COLO668 (cell line): ENCODE measurements at regions not wholly inside any gene's neighbourhood (a gene's known extent, or its start where the extent isn't known, plus 50 kb on each side); places are given as distances from the start of the nearest gene placed in this dataset.

Experiments used
- DNase-seq: peaks from one replicate; lab custom pipeline; 2025; ENCODE audit not compliant: unreplicated experiment; lab: John Stamatoyannopoulos, UW

DNA sequence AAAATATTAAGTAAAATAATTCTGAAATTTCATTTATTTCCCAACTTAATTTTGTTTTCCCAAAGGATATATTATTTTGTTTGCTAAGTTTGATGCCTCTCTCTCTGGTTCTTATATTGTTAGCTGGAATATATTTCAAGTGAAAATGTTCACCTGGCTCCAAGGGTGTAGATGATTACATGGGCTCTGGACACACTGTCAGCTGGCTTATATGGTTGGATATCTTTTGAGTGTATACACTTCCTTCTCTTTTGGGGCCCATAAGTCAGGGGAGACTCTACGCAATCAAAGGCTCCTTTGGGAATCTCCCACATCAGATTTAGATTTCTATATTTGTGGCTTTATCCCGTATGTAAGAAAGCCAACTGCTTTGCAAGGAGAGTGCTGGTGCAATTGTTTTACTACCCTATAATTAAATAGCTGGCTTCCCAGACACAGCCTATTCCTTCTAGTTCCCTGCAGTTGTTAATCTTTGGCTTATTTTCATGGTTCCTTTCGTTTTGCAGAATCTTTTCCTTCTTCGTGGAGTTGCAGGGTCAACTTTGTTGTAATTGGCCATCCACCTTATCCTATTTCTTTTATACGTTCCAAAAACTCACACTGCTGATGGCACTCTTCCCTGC is 225.7 kb downstream of the DPH6 start:
- no peak for DNase-seq

DNA sequence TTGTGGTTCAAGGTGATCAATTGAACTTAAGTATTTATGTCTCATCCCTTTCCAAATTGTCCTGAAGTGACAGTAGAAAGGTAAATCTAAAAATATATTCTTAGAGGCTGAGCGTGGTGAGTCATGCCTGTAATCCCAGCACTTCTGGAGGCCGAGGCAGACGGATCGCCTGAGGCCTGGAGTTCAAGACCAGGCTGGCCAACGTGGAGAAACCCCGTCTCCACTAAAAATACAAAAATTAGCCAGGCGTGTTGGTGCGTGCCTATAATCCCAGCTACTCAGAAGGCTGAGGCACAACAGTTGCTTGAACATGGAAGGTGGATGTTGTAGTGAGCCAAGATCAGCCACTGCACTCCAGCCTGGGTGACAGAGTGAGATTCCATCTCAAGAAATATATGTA is 226.6 kb downstream of the DPH6 start:
- no peak for DNase-seq

DNA sequence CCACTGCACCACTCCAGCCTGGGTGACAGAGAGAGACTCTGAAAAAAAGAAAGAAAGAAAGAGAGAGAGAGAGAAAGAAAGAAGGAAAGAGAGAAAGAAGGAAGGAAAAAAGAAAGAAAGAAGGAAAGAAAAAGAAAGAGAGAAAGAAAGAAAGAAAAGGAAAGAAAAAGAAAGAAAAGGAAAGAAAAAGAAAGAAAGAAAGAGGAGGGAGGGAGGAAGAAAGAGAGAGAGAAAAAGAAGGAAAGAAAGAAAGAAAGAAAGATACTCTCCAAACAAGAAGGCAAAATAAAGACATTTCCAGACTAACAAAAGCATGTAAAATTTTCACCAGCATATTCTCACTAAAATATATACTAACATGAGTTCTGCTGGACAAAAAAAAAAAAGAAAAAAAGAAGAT is 228.7 kb downstream of the DPH6 start:
- no peak for DNase-seq

DNA sequence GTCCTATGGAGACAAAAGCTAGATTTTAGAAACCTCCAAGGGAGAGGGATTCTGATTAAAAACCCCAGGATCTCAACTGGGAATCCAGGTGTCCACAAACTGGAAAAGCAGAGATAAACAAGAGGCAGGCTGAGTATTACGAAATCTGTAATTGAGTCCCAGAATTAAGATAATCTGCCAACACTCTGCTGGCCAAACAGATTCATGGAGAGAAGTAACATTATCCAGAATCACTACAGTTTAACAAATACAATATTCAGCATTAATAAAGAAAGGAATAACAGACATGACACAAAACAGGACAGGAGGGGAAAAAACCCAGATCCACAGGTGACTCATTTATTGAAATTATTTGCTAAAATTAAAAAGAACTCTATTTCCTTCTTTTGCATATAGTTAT is 227.2 kb upstream of the NANOGP8 start:
- no peak for DNase-seq

DNA sequence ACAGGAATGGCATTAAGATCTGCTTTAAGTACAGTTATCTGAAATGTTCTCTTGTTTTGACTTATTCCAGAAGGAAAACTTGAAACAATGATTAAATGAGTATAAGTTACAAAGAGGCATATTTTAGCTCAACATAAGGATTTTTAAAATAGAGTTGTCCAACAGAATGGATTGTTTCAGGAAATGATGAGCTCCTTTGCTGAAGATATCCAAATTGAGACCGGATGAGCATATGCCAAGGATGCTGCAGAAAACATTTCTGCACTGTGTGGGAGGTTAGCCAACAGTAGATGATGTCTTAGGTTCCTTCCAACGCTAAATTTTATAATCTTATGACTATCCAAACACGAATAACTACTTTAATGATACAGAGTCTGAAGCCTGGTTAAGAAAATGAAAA is 226.5 kb upstream of the NANOGP8 start:
- DNase-seq: no peak

DNA sequence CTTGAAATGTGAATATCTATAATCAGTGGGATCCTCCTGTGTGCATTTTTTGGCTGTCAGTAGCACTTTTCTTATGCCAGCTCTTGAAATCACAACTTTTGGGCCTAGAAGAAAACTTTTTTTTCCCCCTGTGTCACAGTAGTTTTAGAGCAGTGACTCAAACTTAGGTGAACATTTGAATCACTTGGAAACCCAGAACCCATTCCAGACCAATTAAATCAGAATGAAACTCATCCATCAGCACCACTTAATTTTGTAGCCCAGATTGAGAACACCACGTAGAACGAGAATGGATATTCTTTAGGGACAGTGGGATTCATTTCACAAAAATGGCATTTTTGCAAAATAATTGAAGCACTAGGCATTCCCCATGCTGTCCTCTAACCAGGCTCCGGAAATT is 224.8 kb upstream of the NANOGP8 start:
- no peak for DNase-seq

DNA sequence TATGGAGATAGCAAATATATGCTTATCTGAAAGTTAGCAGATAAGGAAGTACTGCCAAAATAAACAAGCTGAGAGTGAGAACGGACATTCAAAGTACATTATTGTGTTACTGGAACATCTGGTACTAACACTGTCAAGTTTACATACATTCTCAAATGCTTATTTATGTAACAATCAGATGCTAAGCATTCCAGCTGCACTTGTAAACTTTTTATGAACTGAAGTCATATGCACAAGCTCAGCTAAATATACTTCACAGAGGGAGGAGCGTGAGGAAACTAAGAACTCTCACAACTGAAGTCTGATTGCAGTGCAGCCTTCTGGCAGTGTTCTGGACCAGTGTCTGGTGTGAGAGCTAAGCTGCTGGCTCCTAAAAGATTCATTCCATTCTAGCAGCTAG is 223.7 kb upstream of the NANOGP8 start:
- DNase-seq: no peak

DNA sequence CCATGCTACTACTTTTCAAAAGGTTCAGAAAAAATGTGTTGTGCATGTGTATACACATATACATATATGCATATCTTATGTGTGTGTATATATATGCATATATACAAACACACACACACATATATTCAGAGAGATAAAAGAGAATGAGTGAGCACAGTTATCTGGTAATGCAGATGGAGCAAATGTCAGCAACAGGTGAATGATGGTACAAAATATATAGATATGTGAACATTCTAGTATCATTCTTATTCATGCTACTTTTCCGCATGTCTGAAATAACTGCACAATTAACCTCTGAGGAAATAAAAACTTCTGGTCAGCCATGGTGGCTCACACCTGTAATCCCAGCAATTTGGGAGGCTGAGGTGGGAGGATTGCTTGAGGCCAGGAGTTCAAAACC is 222.6 kb upstream of the NANOGP8 start:
- no peak for DNase-seq

DNA sequence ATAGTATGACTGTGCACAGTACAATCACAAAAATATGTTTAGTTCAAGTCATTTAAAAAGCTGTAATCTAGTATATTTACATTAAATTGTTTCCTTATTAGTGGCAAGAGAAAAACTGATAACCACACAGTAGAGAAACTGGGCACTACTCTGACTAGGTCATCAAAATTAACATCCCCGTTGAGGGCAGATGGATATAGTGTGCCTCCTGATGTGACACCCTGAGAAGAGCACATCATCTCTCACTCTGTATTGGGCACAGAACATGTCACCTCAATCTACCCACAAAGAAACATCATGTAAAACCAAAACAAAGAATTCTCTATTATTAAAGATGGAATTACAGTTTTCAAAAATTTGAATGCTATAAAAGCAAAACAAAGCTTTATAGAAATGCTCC is 221.9 kb upstream of the NANOGP8 start:
- no peak for DNase-seq

DNA sequence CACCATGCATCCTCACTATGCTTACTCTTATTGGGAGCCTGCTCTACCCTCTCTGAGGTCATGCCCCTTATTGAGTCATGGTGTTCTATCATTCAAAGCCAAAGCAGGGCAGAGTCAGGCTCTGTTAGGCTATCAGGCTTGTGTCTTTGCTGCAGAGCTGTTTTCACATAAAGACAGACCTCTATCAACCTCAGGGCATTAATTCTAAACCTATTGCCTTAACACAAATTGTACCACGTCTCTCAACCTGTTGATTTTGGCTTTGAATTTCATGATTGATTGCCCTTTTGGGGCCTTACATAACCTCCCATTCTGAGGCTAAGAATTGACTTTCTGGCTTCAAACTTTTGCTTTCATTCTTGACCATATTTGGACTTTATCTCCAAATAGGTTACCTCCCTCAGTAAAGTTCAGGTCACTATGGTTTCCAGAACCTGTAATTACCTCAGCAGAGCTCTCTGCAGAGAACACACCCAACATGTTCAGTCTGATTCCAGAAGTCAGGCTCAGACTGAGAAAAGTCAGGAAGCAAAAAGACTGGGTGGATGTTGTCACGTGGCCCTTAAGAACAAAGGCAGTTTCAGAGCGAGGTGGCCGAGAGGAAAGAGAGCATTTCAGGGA is 221.4 kb upstream of the NANOGP8 start:
- DNase-seq: no peak

DNA sequence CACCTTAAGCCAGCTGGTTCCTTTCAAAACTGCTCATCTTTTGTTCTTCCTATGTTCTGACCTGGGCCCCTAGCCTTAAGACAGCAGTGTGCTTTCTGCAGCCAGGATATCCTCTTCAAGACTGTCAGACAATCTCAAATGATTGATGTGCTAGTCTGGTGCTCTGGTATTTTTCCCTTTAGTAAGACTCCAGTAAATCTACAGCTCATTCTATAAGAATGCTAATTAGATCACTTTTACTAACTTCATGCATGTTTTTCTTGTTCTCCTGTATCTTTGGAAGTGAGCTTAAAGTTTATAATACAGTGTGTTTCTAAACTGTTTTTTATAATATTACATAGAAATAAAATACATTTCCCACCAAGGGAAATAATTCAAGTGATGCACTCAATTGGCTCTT is 220.9 kb upstream of the NANOGP8 start:
- no peak for DNase-seq

DNA sequence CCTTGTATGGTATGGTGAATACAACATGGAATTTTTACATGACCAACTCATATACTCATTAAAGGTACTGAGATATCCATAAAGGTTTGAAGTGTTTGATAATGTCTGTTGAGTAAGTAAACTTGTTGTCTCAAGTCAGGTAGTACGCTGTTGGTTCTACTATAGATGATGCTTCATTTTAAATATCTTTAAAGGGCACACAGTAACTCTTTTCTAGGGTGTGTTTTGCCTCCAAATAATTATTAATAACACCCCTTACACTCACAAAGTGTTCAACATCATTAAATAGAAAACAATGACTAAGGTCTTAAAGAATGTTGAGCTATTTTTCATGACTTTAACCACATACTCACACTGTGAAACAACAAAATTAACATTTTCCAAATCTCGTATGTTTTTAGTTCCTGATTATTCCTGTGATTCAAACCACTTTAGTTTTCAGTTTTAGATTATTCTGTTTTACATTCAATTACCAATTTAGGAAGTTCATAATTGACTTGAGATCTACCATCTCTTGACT is 220.0 kb upstream of the NANOGP8 start:
- DNase-seq: no peak

DNA sequence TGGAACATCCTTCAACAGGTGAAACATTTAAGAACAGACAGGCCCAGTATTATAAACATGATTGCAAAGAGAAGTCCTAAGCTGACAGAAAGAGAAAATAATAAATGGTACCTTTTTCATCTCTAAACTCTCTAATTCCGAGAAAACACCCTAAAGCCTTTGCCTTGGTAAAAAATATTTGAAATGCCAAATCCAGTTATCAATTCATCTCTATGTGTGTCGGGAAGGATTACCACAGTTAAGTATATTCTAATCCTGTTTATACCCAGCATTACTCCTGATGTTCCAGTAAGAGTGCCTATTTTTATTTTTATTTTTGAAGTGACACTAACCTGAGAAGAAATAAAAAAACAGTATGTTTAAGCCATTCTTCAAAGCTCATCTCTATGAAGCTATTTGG is 219.3 kb upstream of the NANOGP8 start:
- no peak for DNase-seq

DNA sequence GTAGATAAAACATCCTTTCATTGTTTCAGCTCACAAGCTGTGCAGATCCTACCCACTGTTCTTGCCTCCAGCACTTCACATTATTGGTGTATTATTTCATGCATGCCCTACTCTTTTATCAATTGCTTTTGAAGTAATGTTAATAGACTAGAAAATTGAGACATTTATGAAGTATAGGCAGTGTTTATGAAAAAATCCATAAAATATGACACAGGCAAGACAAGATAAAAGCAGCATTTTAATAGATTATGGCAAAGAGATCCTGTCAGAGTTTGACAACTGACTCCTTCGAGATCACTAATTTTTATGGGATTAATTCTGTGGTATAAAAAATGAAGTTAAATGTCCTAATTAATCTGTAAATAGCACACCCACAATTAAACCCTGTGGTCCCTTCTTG is 217.2 kb upstream of the NANOGP8 start:
- DNase-seq: no peak

DNA sequence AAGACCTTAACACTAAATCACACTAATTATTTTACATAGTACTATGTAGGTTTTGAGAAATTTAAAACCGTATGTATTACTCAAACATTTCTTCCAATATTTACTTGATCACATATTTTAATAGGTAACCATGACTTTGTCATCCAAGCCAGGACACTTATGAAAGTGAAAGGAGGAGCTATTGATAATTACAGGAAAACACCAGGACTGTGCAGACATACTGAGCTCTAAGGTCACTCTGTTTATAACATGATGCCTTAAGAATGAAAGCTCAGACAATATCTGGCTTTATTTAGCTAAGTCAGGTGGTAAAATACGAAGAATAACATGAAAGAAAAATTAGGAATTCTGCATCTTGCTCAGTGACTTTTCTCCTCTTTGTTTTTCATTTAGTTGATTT is 216.0 kb upstream of the NANOGP8 start:
- DNase-seq: no peak

DNA sequence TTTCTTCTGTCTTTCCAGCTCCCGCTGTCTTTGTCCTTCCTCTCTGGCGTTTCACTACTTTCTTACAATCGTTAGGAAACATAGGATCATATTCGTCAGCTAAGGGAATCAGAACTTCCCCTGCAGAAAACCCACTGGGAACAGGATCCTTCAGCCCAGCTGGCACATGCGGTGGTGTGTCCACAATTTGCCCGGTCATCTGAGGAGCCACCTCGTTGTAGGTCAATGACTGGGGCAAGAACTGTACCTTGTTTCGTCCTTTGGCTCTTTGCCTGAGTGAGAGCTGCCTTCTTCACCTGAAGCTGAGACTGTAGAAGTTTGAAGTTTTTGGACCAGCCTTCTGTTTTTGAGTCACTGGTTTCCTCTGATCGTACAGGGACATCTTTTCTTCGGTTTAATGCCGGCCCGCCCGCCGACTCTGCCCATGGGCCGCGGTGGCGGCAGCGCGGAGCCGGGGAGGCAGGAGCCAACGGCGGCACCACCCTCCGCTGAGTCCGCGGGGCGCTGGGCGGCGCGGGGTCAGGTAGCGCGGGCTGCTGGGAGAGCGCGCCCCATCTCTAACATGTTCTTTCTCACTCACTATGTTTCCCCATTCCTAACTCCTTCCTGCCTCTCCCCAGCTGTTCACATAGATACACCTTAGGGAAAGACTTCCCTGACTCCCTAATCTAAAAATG is 214.1 kb upstream of the NANOGP8 start:
- DNase-seq: no peak

DNA sequence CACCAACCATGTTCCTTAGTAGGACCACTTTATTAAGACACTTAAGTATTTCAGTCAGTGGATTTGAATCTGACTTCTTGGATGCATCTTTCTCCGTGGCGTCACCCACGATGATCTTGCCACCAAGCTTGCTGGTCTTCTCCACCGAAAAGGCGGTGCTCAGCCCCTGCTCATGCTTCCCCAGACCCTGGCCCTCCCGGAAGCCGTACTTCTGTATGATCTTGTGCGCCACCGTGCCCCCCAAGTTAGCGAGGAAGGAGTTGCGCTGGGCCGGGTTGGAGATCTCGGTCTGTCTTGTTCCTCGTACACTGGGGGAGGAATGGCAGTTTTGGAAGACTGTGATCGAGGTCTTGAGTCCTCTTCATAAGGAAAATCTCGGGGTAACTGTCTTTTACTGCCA is 213.4 kb upstream of the NANOGP8 start:
- no peak for DNase-seq

DNA sequence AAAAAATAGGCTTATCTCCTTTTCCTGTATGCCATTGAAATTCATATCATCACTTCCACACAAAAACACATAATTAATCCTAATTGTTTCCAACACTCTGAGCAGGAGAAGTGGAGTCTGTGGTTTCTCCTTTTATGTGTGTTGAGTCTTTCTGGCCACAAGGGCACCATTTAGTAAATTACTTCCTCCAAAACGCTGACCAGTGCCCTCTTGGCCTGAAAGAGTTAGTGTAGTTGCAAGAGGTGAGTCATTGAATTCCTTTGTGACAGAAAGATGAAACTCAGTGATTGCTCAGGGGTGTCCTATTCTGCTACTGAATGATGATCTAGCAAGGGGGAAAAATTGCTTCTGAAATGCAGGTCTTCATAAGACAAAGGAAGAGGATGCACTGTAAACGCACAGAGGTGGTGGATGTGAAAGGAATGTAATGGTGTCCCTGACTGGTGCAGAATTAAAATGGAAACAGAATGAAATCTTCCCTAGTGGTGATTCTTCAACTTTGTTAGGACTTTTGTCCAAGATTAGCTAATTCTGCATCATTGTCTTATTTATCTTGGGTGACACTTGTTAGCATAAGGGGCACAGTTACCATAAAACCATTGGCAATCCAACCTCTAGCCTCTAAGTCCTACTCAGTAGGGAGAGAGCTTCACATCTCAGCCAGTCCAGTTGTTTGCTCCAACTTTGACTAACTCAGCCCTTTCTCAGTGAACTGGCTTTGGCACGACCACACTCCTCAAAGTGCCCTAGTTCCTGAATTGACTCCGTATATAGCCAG is 208.4 kb upstream of the NANOGP8 start:
- no peak for DNase-seq

DNA sequence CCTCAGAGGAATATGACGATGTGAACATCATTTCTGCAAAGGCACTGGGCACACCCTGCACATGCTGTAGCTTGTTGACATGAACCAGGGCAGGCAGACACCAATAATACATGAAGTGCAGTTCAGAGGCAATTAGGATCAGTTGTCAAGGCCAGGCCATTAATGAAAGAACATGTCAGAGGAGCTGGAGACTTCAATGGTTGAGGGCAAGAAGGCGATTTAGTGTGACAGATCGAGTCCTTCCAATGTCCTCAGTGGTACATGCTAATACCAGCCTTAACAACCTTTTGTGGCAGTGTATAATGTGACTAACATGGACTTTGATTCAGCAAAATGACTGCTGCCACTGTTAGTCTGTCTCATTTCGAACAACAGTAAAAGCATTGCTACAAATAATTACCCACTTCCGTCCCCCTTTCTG is 205.2 kb upstream of the NANOGP8 start:
- no peak for DNase-seq

DNA sequence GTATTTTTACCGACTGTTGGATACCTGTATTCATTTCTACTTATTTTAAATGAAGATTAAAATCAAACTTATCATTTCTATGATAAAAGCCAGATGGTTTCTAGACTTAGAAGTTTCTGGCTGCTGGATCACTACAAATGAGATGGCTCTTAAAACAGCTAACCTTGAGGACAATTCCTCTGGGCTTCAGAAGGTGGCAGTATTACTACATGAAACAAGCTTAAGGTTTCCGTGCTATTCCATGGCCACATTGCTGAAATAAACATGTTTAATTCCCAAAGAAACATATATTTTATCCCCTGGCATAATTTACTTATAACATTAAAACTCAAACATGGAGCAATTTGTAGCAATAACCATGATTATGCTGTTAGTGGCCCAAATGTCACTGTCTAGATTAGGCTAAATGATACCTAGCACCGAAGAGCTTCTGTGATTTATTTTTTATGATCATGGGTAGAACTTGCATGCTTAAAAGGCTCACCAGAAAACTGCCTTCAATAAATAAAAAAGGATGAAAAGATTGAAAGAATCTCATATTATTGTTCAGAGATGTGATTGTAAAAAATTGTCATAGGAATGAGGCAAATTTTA is 204.0 kb upstream of the NANOGP8 start:
- DNase-seq: peak; percentile 7

DNA sequence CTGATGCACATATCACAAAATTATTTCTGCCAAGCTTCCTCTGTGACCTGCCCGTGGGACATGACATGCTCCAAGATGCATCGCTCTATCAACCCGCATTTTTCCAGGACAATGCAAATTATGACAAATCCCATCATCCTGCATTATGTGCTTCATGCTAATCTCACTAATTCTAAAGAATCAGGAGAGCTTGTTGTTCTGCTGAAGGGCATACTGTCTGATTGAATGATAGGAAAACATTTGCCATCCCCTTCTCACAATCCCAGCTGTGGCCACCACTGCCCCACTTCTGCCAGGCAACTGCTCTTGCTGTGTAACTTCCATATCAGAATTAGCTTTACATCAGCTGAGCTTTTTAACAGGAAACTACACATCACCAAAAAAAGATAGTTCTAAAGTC is 203.5 kb upstream of the NANOGP8 start:
- DNase-seq: no peak
